ENCODE measurements at regions not wholly inside any gene's neighbourhood (a gene's known extent, or its start where the extent isn't known, plus 50 kb on each side); places are given as distances from the start of the nearest gene placed in this dataset.
"Not testable (repeated sequence)": the region's sequence is repeated elsewhere in the genome, so short reads cannot be mapped to it uniquely, and the experiment has no call there.

DNA sequence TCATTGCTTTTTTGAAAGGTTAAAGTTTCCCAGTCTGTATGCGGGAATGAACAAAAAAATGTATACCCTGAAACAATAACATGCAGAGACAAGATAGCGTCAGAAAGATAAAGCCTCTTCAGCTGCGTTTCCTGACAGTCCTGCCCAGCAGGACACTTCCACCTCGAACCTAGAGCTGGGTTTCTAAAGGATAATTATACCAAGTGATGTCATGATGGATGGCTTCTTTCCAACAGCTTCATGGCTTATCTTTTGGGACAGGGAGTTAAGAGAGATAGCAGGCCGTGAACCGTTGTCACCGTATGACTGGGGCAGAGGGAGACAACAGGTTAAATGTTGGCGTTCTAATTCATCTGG lies 267.6 kb upstream of the SGK1 start:
- no peak for DNase-seq (ENCODE audit: low read depth in 4 of 4, low spot score in 3 of 4)

DNA sequence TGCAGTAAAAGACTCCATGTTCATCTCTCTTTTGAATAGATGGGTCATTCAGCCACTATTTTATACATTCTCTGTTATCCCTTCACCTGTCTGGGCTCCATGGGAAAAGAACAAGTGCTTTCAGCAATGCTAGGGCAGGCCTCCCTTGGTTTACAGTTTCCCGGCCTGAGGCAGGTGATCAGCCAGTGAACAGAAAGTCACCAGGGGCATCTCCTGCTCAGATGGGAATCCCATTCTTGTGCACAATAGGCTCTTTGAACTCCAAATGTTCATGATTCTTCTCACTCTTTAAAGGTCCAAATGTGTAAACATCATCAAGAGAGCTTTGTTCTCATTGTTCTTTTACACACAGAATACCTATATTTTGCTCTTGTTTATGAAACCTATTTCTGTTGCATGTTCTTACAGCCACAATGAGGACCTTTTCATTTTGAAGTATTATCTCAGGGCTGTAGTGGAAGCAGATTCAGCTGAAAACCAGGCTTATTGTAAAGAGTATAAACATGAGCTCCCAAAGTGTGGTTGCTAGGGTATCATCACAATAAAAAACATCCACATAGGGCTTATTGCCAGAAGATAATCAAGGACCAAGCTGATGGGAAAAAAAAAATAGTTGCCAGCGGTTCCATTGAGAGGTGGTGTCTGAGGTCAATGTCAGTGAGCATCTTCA lies 267.1 kb upstream of the SGK1 start:
- no peak for DNase-seq (ENCODE audit: low read depth in 4 of 4, low spot score in 3 of 4)

DNA sequence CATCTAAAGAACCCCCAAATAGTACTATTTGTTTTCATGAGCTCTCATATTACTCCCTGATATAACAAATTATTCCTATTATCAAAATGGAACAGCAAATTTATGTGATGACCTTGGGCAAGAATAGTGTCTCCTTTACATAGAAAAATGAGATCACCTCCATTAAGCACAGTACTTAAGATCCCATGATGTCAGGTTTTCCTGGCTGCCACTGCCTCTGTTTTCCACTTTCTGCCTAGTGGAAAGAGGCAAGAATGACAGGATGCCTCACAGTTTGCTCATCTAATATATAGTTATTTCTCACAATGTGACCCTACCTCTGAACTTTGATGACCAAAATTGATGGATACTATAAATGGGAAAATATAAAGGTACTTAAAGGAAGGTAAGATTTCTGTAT lies 260.1 kb upstream of the SGK1 start:
- no peak for DNase-seq (ENCODE audit: low read depth in 4 of 4, low spot score in 3 of 4)

DNA sequence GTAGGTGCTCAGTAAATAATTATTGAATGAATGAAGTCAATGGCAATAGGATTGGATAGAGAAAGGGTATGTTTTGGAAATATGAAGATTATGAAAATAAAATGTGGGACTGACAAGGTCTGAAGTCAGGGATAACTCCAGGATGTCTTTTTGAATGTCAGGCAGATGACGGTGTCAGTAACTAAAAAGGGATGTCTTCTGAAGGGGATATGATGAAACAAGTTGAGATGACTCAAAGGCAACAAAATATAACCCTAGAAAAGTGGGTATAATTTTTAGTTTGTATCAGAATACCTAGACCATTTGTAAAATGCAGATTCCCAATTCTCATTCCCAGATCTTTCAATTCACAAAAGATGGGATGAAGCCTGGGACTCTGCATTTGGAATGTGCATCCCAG lies 257.3 kb upstream of the SGK1 start:
- DNase-seq (ENCODE audit: low read depth in 4 of 4, low spot score in 3 of 4): no peak

DNA sequence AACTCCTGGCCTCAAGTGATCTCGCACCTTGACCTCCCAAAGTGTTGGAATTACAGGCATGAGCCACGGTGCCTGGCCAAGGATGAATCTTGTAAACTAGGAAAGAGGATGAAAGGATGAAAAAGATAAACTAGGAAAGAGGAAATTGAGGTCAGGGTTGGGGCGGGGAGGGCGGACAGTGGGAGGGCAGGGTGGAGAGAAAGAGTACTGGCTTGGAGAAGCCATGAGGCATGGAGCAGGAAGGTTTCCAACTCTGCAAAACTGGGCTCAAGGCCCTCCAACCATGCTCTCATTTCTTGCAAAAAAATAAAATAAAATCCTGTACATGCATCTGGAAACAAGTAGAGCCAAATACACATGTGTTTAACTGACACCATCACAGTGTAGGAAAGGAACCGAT lies 256.6 kb upstream of the SGK1 start:
- DNase-seq (ENCODE audit: low read depth in 4 of 4, low spot score in 3 of 4): no peak

DNA sequence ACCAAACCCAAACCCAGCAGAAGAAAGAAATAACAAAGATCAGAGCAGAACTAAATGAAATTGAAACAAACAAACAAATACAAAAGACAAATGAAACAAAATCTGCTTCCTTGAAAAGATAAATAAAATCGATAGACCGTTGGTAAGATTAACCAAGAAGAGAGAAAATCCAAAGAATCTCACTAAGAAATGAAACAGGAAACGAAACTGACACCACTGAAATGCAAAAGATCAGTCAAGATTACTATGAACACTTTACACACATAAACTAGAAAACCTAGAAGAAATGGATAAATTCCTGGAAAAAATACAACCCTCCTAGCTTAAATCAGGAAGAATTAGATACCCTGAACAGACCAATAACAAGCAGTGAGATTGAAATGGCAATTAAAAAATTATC lies 252.1 kb upstream of the SGK1 start:
- DNase-seq (ENCODE audit: low read depth in 4 of 4, low spot score in 3 of 4): not testable (repeated sequence)

DNA sequence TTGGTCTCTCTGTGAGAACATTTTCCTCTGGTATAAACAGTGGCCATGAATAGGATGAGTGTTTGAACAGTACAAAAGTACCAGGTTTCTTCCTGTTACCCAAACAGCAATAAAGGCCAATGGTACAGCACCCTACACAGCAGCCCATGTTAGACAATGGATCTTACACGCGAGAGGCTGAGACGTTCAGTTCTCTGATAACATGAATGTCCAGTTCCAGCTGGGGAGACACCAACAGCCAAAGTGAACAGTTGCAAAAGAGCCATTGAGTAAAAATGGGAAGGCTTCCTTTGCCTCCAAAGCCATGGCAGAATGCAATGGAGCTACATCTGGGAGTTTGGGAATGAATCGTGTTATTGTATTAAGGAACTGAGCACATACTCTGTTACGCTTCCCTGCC lies 246.8 kb upstream of the SGK1 start:
- no peak for DNase-seq (ENCODE audit: low read depth in 4 of 4, low spot score in 3 of 4)

DNA sequence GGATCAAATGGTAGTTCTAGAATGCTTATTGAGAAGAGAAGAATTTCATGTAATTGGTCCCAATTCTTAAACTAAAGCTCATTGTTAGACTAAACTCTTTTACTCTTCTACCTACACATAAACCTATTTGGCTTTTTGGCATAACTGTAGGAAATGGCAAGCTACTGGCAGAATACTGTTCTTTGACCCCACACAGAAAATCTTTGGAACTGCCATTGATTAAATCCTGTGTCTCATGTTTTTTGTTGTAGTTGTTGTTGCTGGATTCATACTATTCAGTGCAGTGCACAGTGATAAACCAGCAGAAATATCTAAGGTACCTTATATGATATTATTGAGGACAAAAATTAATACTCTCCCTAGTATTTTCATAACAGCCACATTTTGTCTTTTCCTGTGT lies 242.1 kb upstream of the SGK1 start:
- no peak for DNase-seq (ENCODE audit: low read depth in 4 of 4, low spot score in 3 of 4)

DNA sequence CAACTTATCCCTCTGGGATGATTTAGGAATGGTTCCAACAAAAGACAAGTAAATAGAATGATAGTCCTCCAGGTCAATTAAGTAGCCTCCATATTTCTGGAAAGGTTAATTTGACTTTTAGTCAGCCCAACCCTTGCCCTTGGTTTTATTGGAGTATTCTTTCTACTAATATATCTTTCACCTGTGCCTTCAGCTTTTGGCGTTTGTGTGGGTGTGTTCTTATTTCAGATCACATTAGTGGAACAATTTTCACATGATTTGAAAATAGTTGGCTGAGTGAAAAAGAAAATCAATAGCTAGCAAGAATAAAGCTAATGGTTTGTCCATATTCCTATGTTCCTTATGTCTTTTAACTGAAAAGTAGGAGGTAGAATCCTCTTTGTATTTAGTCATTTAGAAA lies 239.6 kb upstream of the SGK1 start:
- DNase-seq (ENCODE audit: low read depth in 4 of 4, low spot score in 3 of 4): no peak

DNA sequence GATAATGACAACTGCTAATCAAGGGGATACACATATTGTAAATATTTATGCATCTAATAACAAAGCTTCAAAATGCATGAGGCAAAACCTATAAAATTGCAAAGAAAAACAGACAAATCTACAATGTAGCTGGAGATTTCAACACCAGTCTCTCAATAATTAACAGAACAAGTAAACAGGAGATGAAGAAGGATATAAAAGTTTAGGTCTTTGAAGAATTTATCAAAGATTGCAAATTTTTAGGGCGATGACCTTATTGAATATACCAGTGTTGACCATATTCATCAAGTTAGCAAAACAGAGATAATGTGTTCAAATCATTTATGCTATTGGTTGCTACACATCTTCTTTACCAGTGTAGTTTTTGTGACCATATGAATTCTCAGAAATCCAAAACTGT lies 237.8 kb upstream of the SGK1 start:
- DNase-seq (ENCODE audit: low read depth in 4 of 4, low spot score in 3 of 4): no peak

DNA sequence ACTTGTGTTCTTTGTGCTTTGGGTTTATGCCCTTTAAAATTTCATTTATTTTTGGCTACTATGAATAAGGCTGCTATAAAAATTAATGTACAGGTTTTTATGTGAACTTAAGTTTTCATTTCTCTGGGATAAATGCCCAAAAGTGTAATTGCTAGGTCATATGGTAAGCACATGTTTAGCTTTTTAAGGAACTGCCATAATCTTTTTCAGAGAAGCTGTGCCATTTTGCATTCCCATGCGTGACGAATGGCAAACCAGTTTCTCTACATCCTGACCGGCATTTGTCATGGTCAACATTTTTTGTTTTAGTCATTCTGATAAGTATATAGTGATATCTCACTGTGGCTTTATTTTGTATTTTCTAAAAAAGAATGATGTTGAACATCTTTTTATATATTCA lies 236.0 kb upstream of the SGK1 start:
- DNase-seq (ENCODE audit: low read depth in 4 of 4, low spot score in 3 of 4): no peak

DNA sequence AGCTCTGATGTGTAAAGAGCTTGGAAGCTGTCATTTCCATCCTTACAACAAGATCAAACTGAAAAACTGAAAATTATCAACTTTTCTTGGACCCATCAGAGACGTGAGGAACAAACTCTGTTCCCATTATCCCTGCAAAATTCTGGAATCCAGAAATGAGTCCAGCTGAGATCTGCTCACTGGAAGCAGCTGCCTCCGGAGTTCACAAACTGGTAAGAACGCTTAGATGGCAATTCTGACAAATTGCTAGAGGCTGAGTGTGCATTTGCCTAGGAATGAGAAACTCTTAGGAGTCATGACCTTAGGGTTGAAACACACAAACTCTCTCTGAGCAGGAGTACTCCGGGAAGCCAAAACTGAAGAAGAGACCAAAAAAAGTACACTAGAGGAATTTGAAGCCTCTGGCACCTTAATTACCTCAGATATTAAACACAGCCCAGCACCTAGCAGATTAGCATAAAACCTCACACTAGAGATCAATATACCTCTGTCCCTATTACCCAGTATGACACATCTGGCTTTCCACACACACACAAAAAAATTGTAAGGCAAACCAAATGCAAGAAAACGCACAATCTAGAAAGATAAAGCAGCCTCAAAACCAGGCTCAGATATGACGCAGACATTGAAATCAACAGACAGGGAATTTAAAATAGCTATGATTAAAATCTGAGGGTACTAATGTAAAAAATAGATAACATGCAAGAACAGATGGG lies 233.5 kb upstream of the SGK1 start:
- DNase-seq (ENCODE audit: low read depth in 4 of 4, low spot score in 3 of 4): no peak

DNA sequence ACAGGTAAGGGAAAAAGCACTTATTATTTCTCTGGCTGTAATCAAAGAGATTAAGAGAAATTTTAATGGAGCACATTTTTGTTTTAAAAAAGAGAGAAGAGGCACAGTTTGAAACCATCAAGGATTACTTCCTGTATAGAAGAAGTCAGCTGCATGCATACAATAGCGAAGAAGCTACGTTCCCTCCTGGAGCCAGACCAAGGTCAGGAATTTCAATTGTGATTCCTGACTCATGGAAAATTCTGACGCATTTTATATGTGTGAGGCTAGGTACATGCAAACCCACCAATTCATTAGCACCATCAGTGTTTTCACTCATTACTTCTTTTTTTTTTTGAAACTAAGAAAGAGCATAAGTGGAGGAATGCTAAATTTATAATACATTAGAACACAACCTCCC lies 232.7 kb upstream of the SGK1 start:
- no peak for DNase-seq (ENCODE audit: low read depth in 4 of 4, low spot score in 3 of 4)

DNA sequence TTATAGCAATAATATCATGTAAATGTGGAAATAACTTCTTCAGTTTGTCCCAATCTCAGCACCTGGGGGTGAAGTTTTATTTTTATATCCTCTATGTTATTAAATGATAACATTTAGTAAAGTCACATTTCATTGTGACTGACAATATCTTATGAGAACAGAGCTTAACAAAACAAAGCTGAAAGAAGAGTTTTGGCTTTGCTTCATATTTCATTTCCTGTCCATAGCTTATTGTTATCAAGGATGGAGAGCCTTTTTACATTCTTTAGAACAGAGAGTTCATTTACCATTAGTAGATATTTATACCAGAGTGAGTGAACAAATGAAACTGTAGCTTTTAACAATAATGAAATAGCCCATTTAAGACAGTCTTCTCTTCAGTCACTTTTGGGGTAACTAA lies 231.9 kb upstream of the SGK1 start:
- DNase-seq (ENCODE audit: low read depth in 4 of 4, low spot score in 3 of 4): no peak

DNA sequence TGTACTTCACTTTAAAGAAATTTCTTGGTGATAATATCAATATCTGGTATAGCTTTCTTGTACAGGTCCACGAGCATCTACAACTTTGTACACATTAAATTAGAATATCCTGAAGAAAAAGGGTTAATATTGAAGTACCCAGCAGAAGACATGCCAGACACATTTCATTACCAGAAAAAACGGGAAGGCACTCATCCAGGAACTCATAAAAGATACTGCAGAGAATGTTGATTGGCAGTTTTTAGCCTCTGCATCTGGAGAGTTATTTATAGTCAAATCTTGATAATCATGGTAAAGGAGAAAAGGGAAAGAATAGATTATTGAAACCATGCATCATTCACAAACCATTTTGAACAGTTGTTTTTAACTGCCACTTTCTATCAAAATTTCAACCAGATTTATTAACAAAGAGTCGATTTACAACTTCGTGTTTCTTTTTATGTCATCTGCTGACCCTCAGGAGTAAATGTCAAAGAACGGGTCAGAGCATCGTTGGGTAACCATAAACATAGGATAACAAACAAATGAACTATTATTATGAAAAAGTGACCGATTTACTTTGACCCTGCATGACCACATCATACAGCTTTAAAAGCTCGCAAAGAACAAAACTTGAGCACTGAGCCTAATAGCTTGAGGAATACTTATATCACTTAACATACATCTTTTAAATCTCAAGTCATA lies 229.2 kb upstream of the SGK1 start:
- no peak for DNase-seq (ENCODE audit: low read depth in 4 of 4, low spot score in 3 of 4)

DNA sequence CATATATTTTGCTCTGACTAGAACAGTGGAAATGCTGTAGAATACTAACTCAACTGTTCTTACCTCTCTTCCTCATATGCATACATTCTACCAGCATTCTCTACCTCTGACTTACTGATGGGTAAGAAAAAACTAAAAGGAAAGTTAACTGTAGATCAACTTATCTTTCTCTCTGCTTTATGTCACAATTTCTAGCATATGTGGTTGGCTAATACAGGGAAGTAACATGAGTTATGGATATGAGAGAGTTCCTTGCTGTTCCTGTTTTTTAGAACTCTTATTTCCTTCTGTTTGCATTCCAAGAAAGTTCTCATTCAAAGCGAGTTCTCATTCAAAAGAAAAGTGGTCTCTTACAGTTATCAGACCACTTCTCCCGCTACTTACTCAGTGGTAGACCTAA lies 226.8 kb upstream of the SGK1 start:
- DNase-seq (ENCODE audit: low read depth in 4 of 4, low spot score in 3 of 4): no peak

DNA sequence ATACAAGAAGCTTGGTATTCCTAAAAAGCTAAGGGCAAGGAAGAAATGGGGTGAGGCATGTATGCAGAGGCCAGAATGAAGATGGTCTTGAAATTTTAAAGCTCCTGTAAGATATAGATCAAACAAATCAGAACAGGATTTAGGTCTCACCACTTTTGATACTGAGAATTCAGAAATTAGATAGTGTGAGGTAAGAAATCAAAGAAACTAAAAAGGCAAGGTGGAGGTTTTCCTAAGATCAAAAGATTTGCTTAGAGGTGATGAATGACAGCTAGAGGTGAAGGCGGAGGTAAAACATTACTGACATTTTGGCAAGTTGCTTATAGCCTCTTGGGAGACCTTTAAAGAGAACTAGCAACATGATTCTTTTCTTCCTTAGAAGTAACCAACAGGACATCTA lies 225.2 kb upstream of the SGK1 start:
- no peak for DNase-seq (ENCODE audit: low read depth in 4 of 4, low spot score in 3 of 4)

DNA sequence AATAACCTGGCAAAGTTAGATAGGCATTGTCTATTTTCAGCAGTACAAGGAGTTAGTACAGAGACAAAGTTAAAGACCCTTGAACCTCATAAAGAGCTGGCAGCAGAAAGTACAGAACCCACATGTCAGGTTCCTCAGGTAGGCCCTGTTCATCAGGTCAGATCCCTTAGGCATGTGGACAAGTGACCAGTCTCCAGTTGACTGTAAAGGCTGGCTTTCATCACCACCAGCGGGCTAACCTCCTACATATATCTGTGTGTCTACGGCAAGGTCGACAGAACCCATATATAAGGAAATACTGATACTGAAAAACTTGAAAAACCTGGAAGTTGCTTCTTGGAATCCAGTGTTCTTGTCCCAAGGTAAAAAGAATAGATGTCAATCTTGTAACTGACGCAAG lies 223.1 kb upstream of the SGK1 start:
- no peak for DNase-seq (ENCODE audit: low read depth in 4 of 4, low spot score in 3 of 4)

DNA sequence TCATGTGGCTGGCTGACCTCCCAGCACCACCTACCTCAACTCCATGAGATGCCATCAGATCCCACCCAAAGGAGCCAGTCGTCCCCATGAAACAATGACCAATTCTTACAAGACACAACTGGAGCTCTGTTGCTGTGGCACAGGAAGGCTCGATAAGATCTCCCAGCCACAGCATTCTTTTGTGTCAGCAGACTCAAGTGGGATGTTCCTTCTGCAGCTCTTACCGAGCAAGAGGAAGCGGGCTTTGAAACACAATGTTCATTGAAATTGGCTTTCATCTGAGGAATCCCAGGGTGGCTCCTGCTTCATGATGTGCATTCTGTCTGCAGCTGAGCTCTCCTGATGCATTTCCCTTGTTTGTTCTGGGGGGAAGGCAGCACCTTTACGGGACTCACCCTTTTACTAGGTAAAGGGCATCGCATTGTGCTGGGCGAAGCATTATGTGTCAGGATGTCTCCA lies 222.0 kb upstream of the SGK1 start:
- no peak for DNase-seq (ENCODE audit: low read depth in 4 of 4, low spot score in 3 of 4)

DNA sequence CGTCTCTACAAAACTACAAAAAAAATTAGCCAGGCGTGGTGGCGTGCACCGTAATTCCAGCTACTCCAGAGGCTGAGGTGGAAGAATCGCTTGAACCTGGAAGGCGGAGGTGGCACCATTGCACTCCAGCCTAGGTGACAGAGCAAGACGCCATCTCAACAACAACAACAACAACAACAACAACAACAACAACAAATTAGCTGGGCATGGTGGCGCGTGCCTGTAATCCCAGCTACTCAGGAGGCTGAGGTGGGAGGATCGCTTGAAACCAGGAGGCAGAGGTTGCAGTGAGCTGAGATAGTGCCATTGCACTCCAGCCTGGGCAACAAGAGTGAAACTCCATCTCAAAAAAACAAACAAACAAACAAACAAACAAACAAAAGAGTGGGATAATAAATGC lies 219.9 kb upstream of the SGK1 start:
- not testable (repeated sequence) for DNase-seq (ENCODE audit: low read depth in 4 of 4, low spot score in 3 of 4)

DNA sequence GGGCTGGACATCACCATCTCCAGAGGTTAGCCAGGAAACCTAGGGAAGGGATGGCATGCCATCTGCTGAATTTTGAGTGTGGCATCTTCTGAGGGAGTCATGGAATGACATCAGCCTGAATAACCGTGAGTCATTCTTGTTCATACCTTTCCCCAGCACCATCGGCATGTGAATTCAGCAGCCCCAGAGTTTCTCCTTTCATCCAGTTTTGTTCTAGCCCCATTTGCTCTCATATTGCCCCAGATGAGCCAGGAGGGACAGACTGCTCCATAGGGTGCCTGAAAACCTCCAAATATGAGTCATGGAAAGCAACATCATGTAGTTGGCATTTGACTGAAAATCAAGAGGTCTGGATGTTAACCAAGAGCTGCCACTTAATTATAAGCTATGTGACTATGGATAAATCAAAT lies 219.2 kb upstream of the SGK1 start:
- DNase-seq (ENCODE audit: low read depth in 4 of 4, low spot score in 3 of 4): no peak

DNA sequence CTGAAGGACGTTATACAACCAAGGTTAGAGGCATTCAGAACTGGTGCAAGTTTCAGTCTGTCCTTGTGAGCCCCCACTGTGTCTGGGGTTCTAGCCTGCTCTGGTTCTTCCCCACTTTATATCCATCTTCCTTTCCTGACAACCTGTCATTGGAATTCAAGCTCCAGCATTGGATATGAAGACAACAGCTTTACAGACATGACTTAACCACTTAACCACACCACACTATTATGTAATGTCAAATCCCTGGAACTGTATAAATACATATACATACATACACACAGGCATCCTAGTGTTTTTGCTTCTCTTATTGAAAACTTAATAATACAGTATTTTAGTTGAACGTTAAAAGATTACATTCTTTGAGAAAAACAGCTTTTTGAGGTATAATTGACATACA lies 217.9 kb upstream of the SGK1 start:
- DNase-seq (ENCODE audit: low read depth in 4 of 4, low spot score in 3 of 4): no peak
